GM12875 (cell line): ENCODE measurements at regions not wholly inside any gene's neighbourhood (a gene's known extent, or its start where the extent isn't known, plus 50 kb on each side); places are given as distances from the start of the nearest gene placed in this dataset.
"Not testable (repeated sequence)": the region's sequence is repeated elsewhere in the genome, so short reads cannot be mapped to it uniquely, and the experiment has no call there.

ENCODE experiments used
- H3K4me3 ChIP-seq: one replicate; pipeline ENCODE4 v1.5.1; 2011; ENCODE audit warnings: low read depth, low read length, control low read depth
- CTCF ChIP-seq: IDR thresholded peaks from 2 replicates; pipeline ENCODE4 v1.5.1; 2011; ENCODE audit warnings: low read depth, mild to moderate bottlenecking, control low read depth, inconsistent platforms, low read length, moderate library complexity, borderline replicate concordance; ENCODE audit not compliant: insufficient read depth

- no peak overlapping the region for H3K4me3 ChIP-seq
These were observed 161.8 kb downstream of the IGLL1 start for GRCh38 chr22:23418159-23418788.

DNA sequence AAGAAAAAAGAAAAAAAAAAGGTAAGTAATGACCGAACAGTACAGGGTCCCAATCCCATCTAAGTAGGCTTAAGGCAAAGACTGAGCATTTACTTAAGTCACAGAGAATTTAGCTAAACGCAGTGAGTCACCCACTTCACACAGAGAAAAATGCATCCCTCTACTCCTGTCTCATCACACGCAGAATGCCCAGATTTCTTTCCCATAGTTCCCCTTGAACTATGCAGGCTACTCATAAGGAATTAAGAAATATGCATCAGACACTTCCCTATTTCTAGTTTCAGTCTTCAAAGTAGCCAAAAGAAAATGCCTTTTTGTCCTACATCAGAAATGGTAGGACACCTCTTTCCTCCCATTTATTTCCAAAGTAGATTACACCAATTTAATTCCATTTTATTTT is 162.8 kb downstream of the IGLL1 start:
- H3K4me3 ChIP-seq, result not testable (repeated sequence)

More at GRCh38 chr22:23418159-23418788, 161.8 kb downstream of the IGLL1 start:
- TF ChIP-seq CTCF, result no peak

GRCh38 chr22:23416169-23416690 is 163.9 kb downstream of the IGLL1 start:
- not testable (repeated sequence) for H3K4me3 ChIP-seq

- TF ChIP-seq CTCF, result no peak
- H3K4me3 ChIP-seq, result no peak overlapping the region
These were observed 164.6 kb downstream of the IGLL1 start for GRCh38 chr22:23415490-23415851.

- no peak overlapping the region for H3K4me3 ChIP-seq
- no peak for TF ChIP-seq CTCF
These were observed 165.2 kb downstream of the IGLL1 start for GRCh38 chr22:23414727-23415489.

DNA sequence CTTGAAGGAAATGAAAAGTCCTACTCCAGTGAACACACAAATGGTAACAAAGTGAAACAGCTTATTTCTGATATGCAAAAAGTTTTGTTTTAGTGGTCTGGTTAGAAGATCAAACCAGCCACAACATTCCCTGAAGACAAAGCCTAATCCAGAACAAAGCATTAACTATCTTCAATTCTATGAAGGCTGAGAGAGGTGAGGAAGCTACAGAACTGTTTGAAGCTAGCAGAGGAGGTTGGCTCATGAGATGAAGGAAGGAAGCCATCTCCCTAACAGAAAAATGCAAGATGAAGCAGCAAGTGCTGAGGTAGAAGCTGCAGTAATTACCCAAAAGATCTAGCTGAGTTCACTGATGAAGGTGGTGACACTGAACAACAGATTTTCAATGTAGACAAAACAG is 168.4 kb downstream of the IGLL1 start:
- TF ChIP-seq CTCF, result no peak
- H3K4me3 ChIP-seq, result no peak overlapping the region

DNA sequence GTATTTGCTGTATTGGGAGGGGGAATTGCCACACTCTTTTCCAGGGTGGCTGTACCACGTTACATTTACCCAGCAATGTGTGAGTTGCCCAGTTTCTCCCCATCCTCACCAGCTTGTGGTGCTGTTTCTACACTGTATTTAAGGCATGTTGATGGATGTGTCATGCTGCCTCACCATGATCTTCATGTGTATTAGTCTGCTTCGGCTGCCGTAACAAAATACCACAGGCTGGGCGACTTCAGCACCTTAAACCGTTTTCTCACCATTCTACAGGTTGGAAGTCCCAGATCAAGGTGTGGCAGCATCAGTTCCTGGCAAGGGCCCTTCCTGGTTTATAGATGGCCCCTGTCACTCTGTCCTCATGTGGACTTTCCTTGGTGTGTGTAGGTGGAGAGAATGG is 169.7 kb downstream of the IGLL1 start:
- H3K4me3 ChIP-seq, result no peak overlapping the region
- TF ChIP-seq CTCF, result no peak

DNA sequence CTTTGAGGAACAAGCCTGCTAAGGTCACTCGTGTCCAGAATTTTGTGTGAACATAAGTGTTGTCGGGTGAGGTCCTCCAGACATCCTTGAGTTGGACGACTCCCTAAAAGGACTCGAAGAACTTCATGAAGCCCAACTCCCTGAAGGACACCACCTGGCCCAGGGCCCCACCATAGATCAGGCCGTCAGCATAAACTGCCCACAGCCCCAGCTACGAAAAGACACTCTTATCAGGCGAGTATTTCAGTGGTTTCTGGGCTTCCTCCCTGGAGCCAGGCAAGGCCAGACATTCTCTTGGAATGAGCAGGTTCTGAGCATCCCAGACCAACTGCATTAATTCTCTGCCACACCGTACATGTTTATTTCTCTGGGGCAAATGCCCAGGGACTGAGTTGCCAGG is 170.1 kb downstream of the IGLL1 start:
- H3K4me3 ChIP-seq, result no peak overlapping the region
- TF ChIP-seq CTCF, result no peak
